Peyer's patch (tissue), 4 donors: ENCODE measurements at regions not wholly inside any gene's neighbourhood (a gene's known extent, or its start where the extent isn't known, plus 50 kb on each side); places are given as distances from the start of the nearest gene placed in this dataset.

Experiments
- CTCF ChIP-seq, 6 experiments: fragments of 450-650 bp in 4 of 6; fragments of 200-600 bp in 2 of 6; sonication (generic) in 1 of 6; IDR thresholded peaks; one replicate each; pipeline ENCODE4 v1.5.1; 2017 to 2019; ENCODE audit warnings: antibody characterized with exemption in 6 of 6, mild to moderate bottlenecking in 3 of 6, moderate library complexity in 1 of 6
- POLR2A ChIP-seq, 2 donors: fragments of 450-650 bp; IDR thresholded peaks; one replicate each; pipeline ENCODE4 v1.5.1; 2017; ENCODE audit warnings: antibody characterized with exemption in 2 of 2, mild to moderate bottlenecking in 2 of 2, moderate library complexity in 2 of 2

- TF ChIP-seq CTCF (IDR thresholded peaks at IDR 0.05) = no peak
- no peak for TF ChIP-seq POLR2A (IDR thresholded peaks at IDR 0.05)
Observed at GRCh38 chr20:23279836-23280235, 70.8 kb upstream of the NXT1 start.
